ENCODE measurements at regions not wholly inside any gene's neighbourhood (a gene's known extent, or its start where the extent isn't known, plus 50 kb on each side); places are given as distances from the start of the nearest gene placed in this dataset.

DNA sequence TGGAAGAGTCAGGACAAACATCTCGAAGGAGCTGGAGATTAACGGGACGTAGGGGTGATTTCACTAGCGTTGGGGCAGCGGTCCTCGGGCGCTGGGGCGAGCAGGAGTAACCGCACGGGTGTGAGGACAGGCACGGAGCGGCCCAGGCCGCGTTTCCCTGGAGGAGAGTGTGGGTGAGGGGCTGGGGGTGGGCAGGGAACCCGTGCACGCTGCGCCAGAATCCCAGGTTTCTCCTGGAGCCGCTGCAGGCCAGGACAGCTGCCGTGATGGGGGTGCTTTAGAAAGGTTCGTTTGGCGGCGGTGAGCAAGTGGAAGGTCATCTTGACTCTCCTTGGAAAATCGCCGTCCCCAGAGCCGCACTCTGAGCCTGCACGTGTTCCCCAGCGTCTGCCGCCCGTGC is 290.2 kb upstream of the IRX1 start:
- no peaks in the 10 kb centered on the region for H3F3A ChIP-seq (ENCODE audit: low read depth)
- H3K4me2 ChIP-seq (ENCODE audit: low read depth, low read length, poor library complexity, severe bottlenecking): no peak overlapping the region
- no peaks in the 10 kb centered on the region for H4K20me1 ChIP-seq (ENCODE audit: insufficient read depth, low read length, poor library complexity, severe bottlenecking)
- H3K9me3 ChIP-seq (ENCODE audit: insufficient read depth, low read depth, low read length): peaks cover 11% of the 10 kb centered on the region; the same call in 1 of the 2 replicates
- no peak for TF ChIP-seq EZH2phosphoT487 (IDR thresholded peaks at IDR 0.05; ENCODE audit: borderline replicate concordance)
- no peak overlapping the region for H3K9ac ChIP-seq (ENCODE audit: low read depth, low read length, poor library complexity, severe bottlenecking)
- H3K79me2 ChIP-seq (ENCODE audit: insufficient read depth, low read length): no peaks in the 10 kb centered on the region
- H3K36me3 ChIP-seq (ENCODE audit: insufficient read depth, low read length): no peaks in the 10 kb centered on the region
- no peaks in the 10 kb centered on the region for H3K27me3 ChIP-seq (ENCODE audit: insufficient read depth, low read length, poor library complexity, severe bottlenecking)
- no peaks in the 10 kb centered on the region for H3K4me1 ChIP-seq (ENCODE audit: insufficient read depth, low read length, poor library complexity, severe bottlenecking)
- no peaks in the 10 kb centered on the region for H3K9me2 ChIP-seq (replicated peaks; ENCODE audit: low read depth, low read length)
- no peak overlapping the region for H3K4me3 ChIP-seq (ENCODE audit: low read length, poor library complexity, severe bottlenecking)
- no peak overlapping the region for H2AFZ ChIP-seq (ENCODE audit: low read length)

DNA sequence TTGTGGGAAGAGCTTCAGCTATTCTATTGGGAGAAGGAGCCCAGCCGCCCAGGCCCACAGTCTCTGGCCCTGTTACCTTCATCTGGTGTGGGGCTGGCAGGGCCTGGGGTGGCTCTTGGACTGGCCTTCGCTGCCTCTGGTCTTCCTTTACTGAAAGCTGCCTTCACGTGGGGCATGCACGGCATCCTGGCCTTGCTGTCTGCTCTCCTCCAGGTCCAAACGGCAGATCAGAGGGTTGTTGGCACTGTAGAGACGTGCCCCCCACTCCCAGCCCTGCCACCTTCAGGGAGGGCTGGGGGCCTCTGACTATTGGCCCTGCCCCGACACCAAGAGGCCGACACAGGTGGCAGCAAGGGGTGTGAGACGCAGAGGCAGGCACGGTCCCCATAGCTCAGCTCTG is 291.3 kb upstream of the IRX1 start:
- H3K27me3 ChIP-seq (ENCODE audit: insufficient read depth, low read length, poor library complexity, severe bottlenecking): no peaks in the 10 kb centered on the region
- no peak overlapping the region for H3K4me3 ChIP-seq (ENCODE audit: low read length, poor library complexity, severe bottlenecking)
- H3K4me1 ChIP-seq (ENCODE audit: insufficient read depth, low read length, poor library complexity, severe bottlenecking): no peaks in the 10 kb centered on the region
- H3K9me2 ChIP-seq (replicated peaks; ENCODE audit: low read depth, low read length): no peaks in the 10 kb centered on the region
- no peaks in the 10 kb centered on the region for H4K20me1 ChIP-seq (ENCODE audit: insufficient read depth, low read length, poor library complexity, severe bottlenecking)
- no peaks in the 10 kb centered on the region for H3K79me2 ChIP-seq (ENCODE audit: insufficient read depth, low read length)
- H3K9me3 ChIP-seq (ENCODE audit: insufficient read depth, low read depth, low read length): peaks cover 8% of the 10 kb centered on the region; the same call in 1 of the 2 replicates
- TF ChIP-seq, protein P1, sequence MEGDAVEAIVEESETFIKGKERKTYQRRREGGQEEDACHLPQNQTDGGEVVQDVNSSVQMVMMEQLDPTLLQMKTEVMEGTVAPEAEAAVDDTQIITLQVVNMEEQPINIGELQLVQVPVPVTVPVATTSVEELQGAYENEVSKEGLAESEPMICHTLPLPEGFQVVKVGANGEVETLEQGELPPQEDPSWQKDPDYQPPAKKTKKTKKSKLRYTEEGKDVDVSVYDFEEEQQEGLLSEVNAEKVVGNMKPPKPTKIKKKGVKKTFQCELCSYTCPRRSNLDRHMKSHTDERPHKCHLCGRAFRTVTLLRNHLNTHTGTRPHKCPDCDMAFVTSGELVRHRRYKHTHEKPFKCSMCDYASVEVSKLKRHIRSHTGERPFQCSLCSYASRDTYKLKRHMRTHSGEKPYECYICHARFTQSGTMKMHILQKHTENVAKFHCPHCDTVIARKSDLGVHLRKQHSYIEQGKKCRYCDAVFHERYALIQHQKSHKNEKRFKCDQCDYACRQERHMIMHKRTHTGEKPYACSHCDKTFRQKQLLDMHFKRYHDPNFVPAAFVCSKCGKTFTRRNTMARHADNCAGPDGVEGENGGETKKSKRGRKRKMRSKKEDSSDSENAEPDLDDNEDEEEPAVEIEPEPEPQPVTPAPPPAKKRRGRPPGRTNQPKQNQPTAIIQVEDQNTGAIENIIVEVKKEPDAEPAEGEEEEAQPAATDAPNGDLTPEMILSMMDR (conservative IDR thresholded peaks at IDR 0.05; ENCODE audit: low read length): no peak
- TF ChIP-seq EZH2phosphoT487 (IDR thresholded peaks at IDR 0.05; ENCODE audit: borderline replicate concordance): no peak
- H3K4me2 ChIP-seq (ENCODE audit: low read depth, low read length, poor library complexity, severe bottlenecking): no peak overlapping the region
- no peaks in the 10 kb centered on the region for H3K36me3 ChIP-seq (ENCODE audit: insufficient read depth, low read length)
- no peaks in the 10 kb centered on the region for H3F3A ChIP-seq (ENCODE audit: low read depth)
- no peak overlapping the region for H3K9ac ChIP-seq (ENCODE audit: low read depth, low read length, poor library complexity, severe bottlenecking)
- no peak overlapping the region for H2AFZ ChIP-seq (ENCODE audit: low read length)

DNA sequence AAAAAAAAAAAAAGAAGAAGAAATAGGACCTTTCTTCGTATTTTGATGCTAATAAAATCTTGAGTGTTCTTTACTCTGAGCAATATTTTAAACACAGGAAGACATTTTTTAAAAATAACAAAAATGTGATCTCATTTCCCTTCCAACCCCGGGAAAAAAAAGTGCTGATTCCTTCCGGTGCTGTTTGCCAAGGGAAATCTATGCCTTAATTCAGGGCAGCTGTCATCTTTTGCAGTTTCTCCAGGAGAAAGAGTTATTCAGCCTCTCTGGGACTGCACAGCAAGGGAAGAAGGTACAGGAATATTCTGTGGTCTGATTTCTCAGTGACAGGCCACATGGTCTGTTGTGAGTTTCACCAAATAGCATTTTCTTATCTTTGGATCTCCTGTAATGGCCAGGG is 291.9 kb upstream of the IRX1 start:
- no peaks in the 10 kb centered on the region for H3F3A ChIP-seq (ENCODE audit: low read depth)
- no peak overlapping the region for H3K4me2 ChIP-seq (ENCODE audit: low read depth, low read length, poor library complexity, severe bottlenecking)
- H3K9ac ChIP-seq (ENCODE audit: low read depth, low read length, poor library complexity, severe bottlenecking): no peak overlapping the region
- TF ChIP-seq EZH2phosphoT487 (IDR thresholded peaks at IDR 0.05; ENCODE audit: borderline replicate concordance): no peak
- TF ChIP-seq, protein P1 (conservative IDR thresholded peaks at IDR 0.05; ENCODE audit: low read length): no peak
- H3K9me3 ChIP-seq (ENCODE audit: insufficient read depth, low read depth, low read length): peaks cover 7% of the 10 kb centered on the region; the same call in 1 of the 2 replicates
- no peak overlapping the region for H2AFZ ChIP-seq (ENCODE audit: low read length)
- H3K27me3 ChIP-seq (ENCODE audit: insufficient read depth, low read length, poor library complexity, severe bottlenecking): no peaks in the 10 kb centered on the region
- H3K9me2 ChIP-seq (replicated peaks; ENCODE audit: low read depth, low read length): no peaks in the 10 kb centered on the region
- no peaks in the 10 kb centered on the region for H4K20me1 ChIP-seq (ENCODE audit: insufficient read depth, low read length, poor library complexity, severe bottlenecking)
- no peak overlapping the region for H3K4me3 ChIP-seq (ENCODE audit: low read length, poor library complexity, severe bottlenecking)
- H3K36me3 ChIP-seq (ENCODE audit: insufficient read depth, low read length): no peaks in the 10 kb centered on the region
- no peaks in the 10 kb centered on the region for H3K4me1 ChIP-seq (ENCODE audit: insufficient read depth, low read length, poor library complexity, severe bottlenecking)
- no peaks in the 10 kb centered on the region for H3K79me2 ChIP-seq (ENCODE audit: insufficient read depth, low read length)

GRCh38 chr5:3302228-3302627 is 293.4 kb upstream of the IRX1 start:
- no peak overlapping the region for H3K4me2 ChIP-seq (ENCODE audit: low read depth, low read length, poor library complexity, severe bottlenecking)
- H3K9me3 ChIP-seq (ENCODE audit: insufficient read depth, low read depth, low read length): peaks cover 9% of the 10 kb centered on the region; the same call in 1 of the 2 replicates
- no peak for TF ChIP-seq EZH2phosphoT487 (IDR thresholded peaks at IDR 0.05; ENCODE audit: borderline replicate concordance)
- TF ChIP-seq, protein P1 (conservative IDR thresholded peaks at IDR 0.05; ENCODE audit: low read length): no peak
- H3K9me2 ChIP-seq (replicated peaks; ENCODE audit: low read depth, low read length): no peaks in the 10 kb centered on the region
- no peak overlapping the region for H3K9ac ChIP-seq (ENCODE audit: low read depth, low read length, poor library complexity, severe bottlenecking)
- no peaks in the 10 kb centered on the region for H3K4me1 ChIP-seq (ENCODE audit: insufficient read depth, low read length, poor library complexity, severe bottlenecking)
- H4K20me1 ChIP-seq (ENCODE audit: insufficient read depth, low read length, poor library complexity, severe bottlenecking): no peaks in the 10 kb centered on the region
- H3K79me2 ChIP-seq (ENCODE audit: insufficient read depth, low read length): no peaks in the 10 kb centered on the region
- H3K4me3 ChIP-seq (ENCODE audit: low read length, poor library complexity, severe bottlenecking): no peak overlapping the region
- no peak overlapping the region for H2AFZ ChIP-seq (ENCODE audit: low read length)
- no peaks in the 10 kb centered on the region for H3K36me3 ChIP-seq (ENCODE audit: insufficient read depth, low read length)
- H3K27me3 ChIP-seq (ENCODE audit: insufficient read depth, low read length, poor library complexity, severe bottlenecking): no peaks in the 10 kb centered on the region
- no peaks in the 10 kb centered on the region for H3F3A ChIP-seq (ENCODE audit: low read depth)

Data from Loucy (cell line).